BE2C (cell line): ENCODE measurements at regions not wholly inside any gene's neighbourhood (a gene's known extent, or its start where the extent isn't known, plus 50 kb on each side); places are given as distances from the start of the nearest gene placed in this dataset.

ENCODE experiments used
- DNase-seq: peaks from one replicate; pipeline ENCODE4 v3.0.0-alpha.2; 2020
- H3K27me3 ChIP-seq: fragments of 250-450 bp; sonication (Bioruptor Pico); 2 replicates; pipeline ENCODE4 v1.5.1; 2020; ENCODE audit warnings: mild to moderate bottlenecking
- H3K36me3 ChIP-seq: fragments of 250-450 bp; sonication (Bioruptor Pico); 2 replicates; pipeline ENCODE4 v1.5.1; 2020; ENCODE audit warnings: mild to moderate bottlenecking
- H3K4me1 ChIP-seq: fragments of 250-450 bp; sonication (Bioruptor Pico); 2 replicates; pipeline ENCODE4 v1.5.1; 2020
- H3K4me3 ChIP-seq: 2 replicates; pipeline ENCODE4 v1.5.1; 2011; ENCODE audit warnings: low read depth, low read length
- H3K9me3 ChIP-seq: fragments of 250-450 bp; sonication (Bioruptor Pico); 2 replicates; pipeline ENCODE4 v1.5.1; 2020
- CTCF ChIP-seq: IDR thresholded peaks from 2 replicates; pipeline ENCODE4 v1.5.1; 2012; ENCODE audit warnings: mild to moderate bottlenecking, low read depth, low read length

- no peaks in the 10 kb centered on the region for H3K36me3 ChIP-seq
- no peak overlapping the region for H3K4me3 ChIP-seq
- H3K4me1 ChIP-seq = no peaks in the 10 kb centered on the region
- no peaks in the 10 kb centered on the region for H3K9me3 ChIP-seq
- TF ChIP-seq CTCF = no peak
- no peaks in the 10 kb centered on the region for H3K27me3 ChIP-seq
- DNase-seq = no peak
These were observed 160.7 kb upstream of the GRIA4 start for GRCh38 chr11:105449100-105449734.

- no peak overlapping the region for H3K4me3 ChIP-seq
- H3K27me3 ChIP-seq = no peaks in the 10 kb centered on the region
- H3K36me3 ChIP-seq = no peaks in the 10 kb centered on the region
- no peaks in the 10 kb centered on the region for H3K9me3 ChIP-seq
- no peak for DNase-seq
- H3K4me1 ChIP-seq = no peaks in the 10 kb centered on the region
- TF ChIP-seq CTCF = no peak
These were observed 161.2 kb upstream of the GRIA4 start for GRCh38 chr11:105448703-105449079.

GRCh38 chr11:105447936-105448702 is 161.8 kb upstream of the GRIA4 start:
- no peaks in the 10 kb centered on the region for H3K4me1 ChIP-seq
- H3K27me3 ChIP-seq = no peaks in the 10 kb centered on the region
- H3K36me3 ChIP-seq = no peaks in the 10 kb centered on the region
- DNase-seq = no peak
- H3K4me3 ChIP-seq = no peak overlapping the region
- H3K9me3 ChIP-seq = no peaks in the 10 kb centered on the region
- no peak for TF ChIP-seq CTCF

- H3K36me3 ChIP-seq = no peaks in the 10 kb centered on the region
- TF ChIP-seq CTCF = no peak
- H3K9me3 ChIP-seq = no peaks in the 10 kb centered on the region
- no peaks in the 10 kb centered on the region for H3K4me1 ChIP-seq
- H3K4me3 ChIP-seq = no peak overlapping the region
- no peak for DNase-seq
- H3K27me3 ChIP-seq = no peaks in the 10 kb centered on the region
These were observed 166.2 kb upstream of the GRIA4 start for GRCh38 chr11:105443623-105444022.

- TF ChIP-seq CTCF = no peak
These were observed 177.5 kb upstream of the GRIA4 start for GRCh38 chr11:105432241-105432995.

More at GRCh38 chr11:105432241-105432995, 177.5 kb upstream of the GRIA4 start:
- H3K4me3 ChIP-seq = no peak overlapping the region
- no peaks in the 10 kb centered on the region for H3K27me3 ChIP-seq
- DNase-seq = no peak
- H3K36me3 ChIP-seq = no peaks in the 10 kb centered on the region
- H3K4me1 ChIP-seq = peaks cover 21% of the 10 kb centered on the region
- no peaks in the 10 kb centered on the region for H3K9me3 ChIP-seq
